Gastrocnemius medialis (tissue), 4 donors: ENCODE measurements at regions not wholly inside any gene's neighbourhood (a gene's known extent, or its start where the extent isn't known, plus 50 kb on each side); places are given as distances from the start of the nearest gene placed in this dataset.

Experiments used
- CTCF ChIP-seq, 5 experiments: fragments of 450-650 bp in 3 of 5; fragments of 200-600 bp in 2 of 5; sonication (generic) in 2 of 5; IDR thresholded peaks in 4 of 5; conservative IDR thresholded peaks in 1 of 5; 1 replicate in 4 of 5; 2 replicates in 1 of 5; pipeline ENCODE4 v1.5.1; 2016 to 2019; ENCODE audit warnings: antibody characterized with exemption in 5 of 5, mild to moderate bottlenecking in 3 of 5, moderate library complexity in 3 of 5
- POLR2A ChIP-seq, 2 donors: fragments of 450-650 bp; IDR thresholded peaks; one replicate each; pipeline ENCODE4 v1.6.1; 2017; ENCODE audit warnings: antibody characterized with exemption in 2 of 2, mild to moderate bottlenecking in 2 of 2, moderate library complexity in 2 of 2

GRCh38 chr1:67551375-67551774 is 121.2 kb upstream of the SERBP1 start:
- TF ChIP-seq CTCF (IDR thresholded peaks at IDR 0.05 in 4 of 5, conservative IDR thresholded peaks at IDR 0.05 in 1 of 5) (no peak), POLR2A (IDR thresholded peaks at IDR 0.05) (no peak)
